D721Med (cell line): ENCODE measurements at regions not wholly inside any gene's neighbourhood (a gene's known extent, or its start where the extent isn't known, plus 50 kb on each side); places are given as distances from the start of the nearest gene placed in this dataset.

Experiments
- DNase-seq: peaks from one replicate; pipeline ENCODE4 v3.0.0; 2011; ENCODE audit warnings: low spot score; ENCODE audit not compliant: insufficient read length
- FAIRE-seq: peaks from 2 replicates; lab custom pipeline; 2011; peaks lifted over from hg19 to GRCh38; lab: Jason Lieb, UNC
- CTCF ChIP-seq: IDR thresholded peaks from 2 replicates; pipeline ENCODE4 v1.5.1; 2012; ENCODE audit warnings: mild to moderate bottlenecking, control low read depth; ENCODE audit not compliant: insufficient read depth; ENCODE audit errors: missing control alignments

GRCh38 chr11:134614141-134614540, 202.1 kb upstream of the B3GAT1 start:
- DNase-seq, result no peak
- FAIRE-seq, result no peak
- no peak for TF ChIP-seq CTCF

- no peak for DNase-seq
- FAIRE-seq, result no peak
- TF ChIP-seq CTCF, result no peak
These were observed 201.6 kb upstream of the B3GAT1 start for GRCh38 chr11:134613646-134614045.

- no peak for DNase-seq
- TF ChIP-seq CTCF, result no peak
- FAIRE-seq, result no peak
These were observed 200.3 kb upstream of the B3GAT1 start for GRCh38 chr11:134612140-134613030.

GRCh38 chr11:134611537-134611936, 199.5 kb upstream of the B3GAT1 start:
- no peak for FAIRE-seq
- no peak for DNase-seq

GRCh38 chr11:134610116-134610910, 198.3 kb upstream of the B3GAT1 start:
- TF ChIP-seq CTCF, result no peak
- no peak for FAIRE-seq
- DNase-seq, result no peak

More at GRCh38 chr11:134611537-134611936, 199.5 kb upstream of the B3GAT1 start:
- TF ChIP-seq CTCF, result no peak

- FAIRE-seq (no peak), DNase-seq (no peak)
- TF ChIP-seq CTCF, result no peak
These were observed 197.5 kb upstream of the B3GAT1 start for GRCh38 chr11:134609361-134610115.
